EH (cell line): ENCODE measurements at regions not wholly inside any gene's neighbourhood (a gene's known extent, or its start where the extent isn't known, plus 50 kb on each side); places are given as distances from the start of the nearest gene placed in this dataset.
A peak's percentile ranks its signal among the peaks of the same experiment; 100 is the strongest.
"Not testable (repeated sequence)": the region's sequence is repeated elsewhere in the genome, so short reads cannot be mapped to it uniquely, and the experiment has no call there.

Experiments
- DNase-seq: peaks from one replicate; pipeline ENCODE4 v3.0.0-alpha.2; 2015; ENCODE audit warnings: low read depth

DNA sequence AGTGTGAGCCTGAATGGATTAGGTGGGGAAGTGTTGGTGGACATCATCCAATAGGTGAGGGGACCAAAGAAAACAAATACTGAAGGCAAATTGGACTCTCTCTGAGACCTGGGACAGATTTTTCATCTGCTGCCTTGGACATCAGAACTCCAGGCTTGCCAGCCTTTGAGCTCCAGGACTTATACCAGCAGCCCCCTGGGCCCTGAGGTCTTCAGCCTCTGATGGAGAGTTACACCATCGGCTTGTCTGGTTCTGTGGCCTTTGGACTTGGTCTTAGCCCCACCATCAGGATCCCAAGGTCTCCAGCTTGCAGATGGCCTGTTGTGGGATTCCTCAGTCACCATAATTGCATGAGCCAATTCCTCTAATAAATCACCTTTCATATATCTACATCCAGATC is 80.8 kb upstream of the SLC8A3 start:
- no peak for DNase-seq

DNA sequence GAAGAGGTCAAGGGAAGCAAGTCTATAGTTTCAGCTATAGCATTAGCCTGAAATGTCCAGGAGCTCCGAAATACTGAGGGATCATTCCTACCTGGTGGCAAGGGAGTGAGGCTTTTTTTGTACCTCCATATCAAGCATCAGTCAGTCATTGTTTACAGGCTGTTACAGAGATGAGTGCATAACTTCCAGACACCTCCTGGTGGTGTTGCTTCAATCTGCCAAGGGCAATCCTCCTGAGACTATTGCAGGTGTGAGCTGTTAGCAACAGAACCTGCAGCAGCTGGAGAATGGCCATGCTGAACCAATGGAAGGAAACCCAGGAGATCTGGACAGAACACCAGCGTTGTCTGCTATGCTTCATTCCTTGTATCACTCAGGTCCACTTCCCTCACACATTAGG is 80.0 kb upstream of the SLC8A3 start:
- DNase-seq = no peak

DNA sequence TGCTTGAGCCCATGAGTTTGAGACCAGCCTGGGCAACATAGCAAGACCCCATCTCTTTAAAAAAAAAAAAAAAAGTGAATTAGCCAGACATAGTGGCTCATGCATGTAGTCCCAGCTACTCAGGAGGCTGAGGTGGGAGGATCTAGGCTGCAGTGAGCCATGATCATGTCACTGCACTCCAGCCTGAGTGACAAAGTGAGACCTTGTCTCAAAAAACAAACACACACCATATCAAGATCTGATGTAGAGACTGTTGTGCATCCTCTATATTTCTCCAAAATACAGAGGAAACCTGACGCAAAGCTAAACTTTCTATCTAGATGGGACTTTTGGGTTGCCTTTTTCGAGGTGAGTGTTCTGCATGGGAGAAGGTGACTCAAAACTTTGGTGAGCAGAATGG is 77.4 kb upstream of the SLC8A3 start:
- no peak for DNase-seq

DNA sequence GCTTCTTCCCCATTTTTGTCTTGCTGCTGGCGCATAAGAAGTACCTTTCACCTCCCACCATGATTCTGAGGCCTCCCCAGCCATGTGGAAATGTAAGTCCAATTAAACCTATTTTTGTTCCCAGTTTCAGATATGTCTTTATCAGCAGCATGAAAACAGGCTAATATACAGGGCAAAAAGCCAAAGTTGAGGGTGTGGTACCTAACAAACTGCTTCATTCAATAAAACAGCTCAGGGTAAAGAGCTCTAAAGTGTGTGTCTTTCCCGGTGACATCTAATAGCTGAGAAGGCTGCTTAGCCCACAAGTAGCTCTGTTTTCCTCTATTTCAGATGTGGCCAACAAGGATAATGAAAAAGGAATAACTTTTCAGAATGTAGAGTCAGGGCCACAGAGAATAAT is 76.7 kb upstream of the SLC8A3 start:
- no peak for DNase-seq

DNA sequence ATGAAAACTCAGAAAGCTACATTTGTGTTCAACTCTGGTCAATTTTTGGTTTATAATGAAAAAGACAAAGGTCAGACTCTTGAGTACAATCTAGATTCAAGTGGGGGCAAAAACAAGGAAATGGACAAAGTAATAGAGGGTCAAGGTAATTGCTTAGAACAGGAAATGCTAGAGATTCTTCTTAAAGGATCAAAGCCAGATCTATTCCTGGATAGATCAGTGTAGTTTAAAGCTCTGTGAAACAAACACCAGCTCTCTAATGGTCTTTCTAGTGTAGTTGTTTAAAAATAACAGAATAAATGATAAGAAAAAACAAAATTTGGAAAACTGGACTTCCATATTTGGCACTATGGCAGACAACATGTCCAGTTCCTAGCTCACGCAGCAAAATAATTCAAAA is 70.7 kb upstream of the SLC8A3 start:
- DNase-seq = no peak

DNA sequence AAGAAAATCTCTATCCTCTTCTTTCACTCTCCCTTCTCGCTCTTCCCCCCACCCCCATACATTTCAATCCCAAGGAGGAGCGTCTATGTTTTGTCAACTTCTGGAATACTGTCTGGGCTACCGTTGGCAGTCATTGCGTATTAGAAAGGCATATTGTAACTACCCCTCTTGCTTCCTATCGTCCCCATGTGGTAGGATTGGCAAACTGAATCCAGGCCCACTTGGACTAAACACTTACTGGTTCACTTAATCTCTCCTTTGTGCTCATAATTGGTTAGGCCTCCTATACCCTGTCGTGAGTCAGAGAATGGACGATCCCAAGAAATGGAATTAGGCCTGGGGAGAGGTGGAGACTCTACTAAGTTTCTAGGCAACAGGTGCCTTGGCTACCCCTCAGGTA is 68.8 kb upstream of the SLC8A3 start:
- DNase-seq = no peak

DNA sequence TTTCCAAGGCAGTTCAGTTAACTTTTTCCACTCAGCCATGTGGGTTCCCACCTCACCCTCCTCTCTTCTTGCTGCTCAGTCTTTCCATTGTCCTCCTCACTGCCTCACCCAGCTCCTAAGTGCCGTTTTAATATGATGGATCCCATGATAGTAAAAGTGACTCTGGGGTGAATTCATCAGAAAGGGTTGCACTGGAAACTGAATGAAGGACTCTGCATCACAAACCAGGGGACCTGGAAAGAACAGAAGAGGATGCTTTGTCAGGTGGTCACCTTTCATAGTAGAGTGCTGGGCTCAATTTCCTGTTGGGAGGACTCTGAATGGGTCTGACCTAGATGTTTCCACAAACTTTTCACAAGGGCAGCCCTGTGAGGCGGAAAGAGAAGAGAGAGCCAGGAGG is 67.8 kb upstream of the SLC8A3 start:
- no peak for DNase-seq

DNA sequence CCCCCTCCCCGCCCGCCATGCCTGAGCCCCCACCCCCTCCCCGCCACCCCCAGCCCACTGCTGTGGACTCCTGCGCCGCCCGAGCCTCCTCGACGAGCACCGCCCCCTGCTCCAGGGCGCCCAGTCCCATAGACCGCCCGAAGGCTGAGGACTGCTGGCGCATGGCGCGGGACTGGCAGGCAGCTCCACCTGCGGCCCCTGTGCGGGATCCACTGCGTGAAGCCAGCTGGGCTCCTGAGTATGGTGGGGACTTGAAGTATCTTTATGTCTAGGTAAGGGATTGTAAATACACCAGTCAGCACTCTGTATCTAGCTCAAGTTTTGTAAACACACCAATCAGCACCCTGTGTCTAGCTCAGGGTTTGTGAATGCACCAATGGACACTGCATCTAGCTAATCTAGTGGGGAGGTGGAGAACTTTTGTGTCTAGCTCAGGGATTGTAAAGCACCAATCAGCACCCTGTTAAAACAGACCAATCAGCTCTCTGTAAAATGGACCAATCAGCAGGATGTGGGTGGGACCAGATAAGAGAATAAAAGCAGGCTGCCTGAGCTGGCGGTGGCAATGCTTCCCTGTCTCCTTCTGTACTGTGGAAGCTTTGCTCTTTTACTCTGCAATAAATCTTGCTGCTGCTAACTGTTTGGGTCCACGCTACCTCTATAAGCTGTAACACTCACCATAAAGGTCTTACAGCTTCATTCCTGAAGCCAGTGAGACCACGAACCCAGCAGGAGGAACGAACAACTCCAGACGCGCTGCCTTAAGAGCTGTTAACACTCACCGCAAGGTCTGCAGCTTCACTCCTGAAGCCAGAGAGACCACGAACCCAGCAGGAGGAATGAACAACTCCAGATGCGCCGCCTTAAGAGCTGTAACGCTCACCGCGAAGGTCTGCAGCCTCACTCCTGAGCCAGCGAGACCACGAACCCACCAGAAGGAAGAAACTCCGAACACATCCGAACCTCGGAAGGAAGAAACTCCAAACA is 66.6 kb upstream of the SLC8A3 start:
- not testable (repeated sequence) for DNase-seq

DNA sequence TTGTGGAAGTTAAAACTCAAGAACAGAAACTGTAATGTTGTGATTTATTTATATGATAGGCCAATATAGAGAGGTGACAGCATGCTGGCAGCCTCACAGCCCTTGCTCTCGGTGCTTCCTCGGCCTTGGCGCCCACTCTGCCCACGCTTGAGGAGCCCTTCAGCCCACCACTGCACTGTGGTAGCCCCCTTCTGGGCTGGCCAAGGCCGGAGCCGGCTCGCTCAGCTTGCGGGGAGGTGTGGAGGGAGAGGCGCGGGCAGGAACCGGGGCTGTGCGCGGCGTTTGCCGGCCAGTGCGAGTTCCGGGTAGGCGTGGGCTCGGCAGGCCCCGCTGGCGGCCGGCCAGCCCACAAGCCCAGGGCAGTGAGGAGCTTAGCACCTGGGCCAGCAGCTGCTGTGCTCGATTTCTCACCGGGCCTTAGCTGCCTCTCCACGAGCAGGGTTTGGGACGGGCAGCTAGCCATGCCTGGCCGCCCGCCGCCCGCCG is 65.8 kb upstream of the SLC8A3 start:
- DNase-seq = peak; percentile 18

DNA sequence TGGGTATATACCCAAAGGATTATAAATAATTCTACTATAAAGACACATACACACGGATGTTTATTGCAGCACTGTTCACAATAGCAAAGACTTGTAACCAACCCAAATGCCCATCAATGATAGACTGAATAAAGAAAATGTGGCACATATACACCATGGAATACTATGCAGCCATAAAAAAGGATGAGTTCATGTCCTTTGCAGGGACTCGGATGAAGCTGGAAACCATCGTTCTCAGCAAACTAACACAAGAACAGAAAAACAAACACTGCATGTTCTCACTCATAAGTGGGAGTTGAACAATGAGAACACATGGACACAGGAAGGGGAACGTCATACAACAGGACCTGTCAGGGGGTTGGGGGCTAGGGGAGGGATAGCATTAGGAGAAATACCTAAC is 64.8 kb upstream of the SLC8A3 start:
- not testable (repeated sequence) for DNase-seq

DNA sequence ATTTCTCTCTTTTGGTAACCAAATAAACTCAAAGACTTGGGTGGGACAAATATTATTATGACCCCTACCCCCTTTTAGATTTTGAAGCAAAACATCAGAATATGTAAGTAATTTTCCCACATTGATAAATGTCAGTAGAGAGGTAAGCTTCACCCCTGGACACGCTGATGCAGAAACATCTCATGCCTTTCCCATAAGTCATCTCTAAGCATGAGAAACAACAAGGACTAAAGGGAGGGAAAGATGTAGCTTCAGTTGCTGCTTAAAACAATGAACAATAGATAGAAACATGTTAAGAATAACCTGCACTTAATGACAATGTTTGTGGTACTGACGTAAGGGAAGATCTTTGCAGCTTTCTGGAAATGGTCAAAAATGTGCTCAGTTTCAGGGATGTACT is 56.3 kb upstream of the SLC8A3 start:
- DNase-seq = no peak

DNA sequence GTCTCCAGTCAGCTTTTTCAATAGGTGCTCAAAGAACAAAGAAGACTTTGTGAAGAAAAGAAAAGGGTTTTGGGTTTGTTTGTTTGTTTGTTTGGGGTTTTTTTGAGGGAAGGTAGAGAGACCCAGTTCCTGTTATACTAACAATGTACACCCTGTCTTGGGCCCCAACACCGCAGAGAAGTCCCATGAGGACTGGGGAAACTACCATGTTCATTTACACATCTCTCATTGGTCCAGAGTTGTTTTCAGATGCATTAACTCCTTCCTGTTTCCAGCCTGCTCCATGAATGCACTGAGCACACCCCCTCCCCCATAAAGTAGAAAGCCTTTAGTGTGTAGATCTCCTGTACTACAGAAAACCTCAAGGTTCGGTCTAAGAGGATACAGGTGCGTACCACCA is 51.1 kb upstream of the SLC8A3 start:
- no peak for DNase-seq

DNA sequence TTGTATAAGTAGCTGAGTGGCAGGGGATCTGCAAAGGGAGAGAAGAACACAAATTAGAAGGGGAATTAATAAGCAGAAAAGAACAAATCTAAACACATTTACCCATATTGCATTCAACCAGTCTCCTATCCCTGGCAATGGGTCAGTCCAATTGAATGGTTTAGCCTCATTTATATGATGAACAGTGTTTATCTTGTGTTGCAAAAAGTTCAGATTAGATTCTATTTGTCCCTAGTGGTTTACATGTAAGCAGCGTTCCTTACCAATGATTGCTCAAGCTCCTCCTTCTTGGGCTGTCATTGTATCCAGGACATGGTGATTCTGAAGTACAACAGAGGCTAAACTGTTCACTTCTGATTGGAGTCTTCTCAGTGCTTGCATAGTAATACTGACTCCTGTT is 49.9 kb upstream of the SLC8A3 start:
- not testable (repeated sequence) for DNase-seq
